GM18502 (cell line): ENCODE measurements at regions not wholly inside any gene's neighbourhood (a gene's known extent, or its start where the extent isn't known, plus 50 kb on each side); places are given as distances from the start of the nearest gene placed in this dataset.
"Not testable (repeated sequence)": the region's sequence is repeated elsewhere in the genome, so short reads cannot be mapped to it uniquely, and the experiment has no call there.

Experiments
- ATAC-seq: cut with Tn5 transposase; IDR thresholded peaks from one replicate; pipeline ENCODE4 v1.9.1; 2021; ENCODE audit warnings: mild to moderate bottlenecking; ENCODE audit not compliant: unreplicated experiment, poor library complexity

GRCh38 chrX:117511379-117511778, 605.2 kb downstream of the KLHL13 start:
- ATAC-seq, result no peak

- no peak for ATAC-seq
These were observed 606.2 kb downstream of the KLHL13 start for GRCh38 chrX:117510453-117510852.

GRCh38 chrX:117508021-117508420, 608.6 kb downstream of the KLHL13 start:
- no peak for ATAC-seq

DNA sequence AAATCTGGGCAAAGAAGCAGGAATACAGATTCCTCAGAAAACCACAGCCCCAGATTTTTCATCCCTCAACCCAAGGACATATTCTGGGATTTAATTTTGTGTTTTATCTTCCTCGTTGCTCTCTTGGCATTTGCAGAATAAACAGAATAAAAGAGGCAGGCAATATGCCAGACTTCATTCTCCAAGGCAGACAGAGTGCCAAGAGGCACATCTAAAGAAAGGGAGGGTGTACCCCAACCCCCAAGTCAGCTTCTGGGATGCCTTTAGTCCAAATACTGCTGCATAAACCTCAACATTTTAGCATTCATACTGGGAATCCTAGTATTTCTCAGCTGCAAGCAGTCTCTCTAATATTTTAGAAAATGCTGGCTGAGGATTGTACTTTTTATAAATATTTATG, 629.2 kb downstream of the KLHL13 start:
- ATAC-seq, result no peak

DNA sequence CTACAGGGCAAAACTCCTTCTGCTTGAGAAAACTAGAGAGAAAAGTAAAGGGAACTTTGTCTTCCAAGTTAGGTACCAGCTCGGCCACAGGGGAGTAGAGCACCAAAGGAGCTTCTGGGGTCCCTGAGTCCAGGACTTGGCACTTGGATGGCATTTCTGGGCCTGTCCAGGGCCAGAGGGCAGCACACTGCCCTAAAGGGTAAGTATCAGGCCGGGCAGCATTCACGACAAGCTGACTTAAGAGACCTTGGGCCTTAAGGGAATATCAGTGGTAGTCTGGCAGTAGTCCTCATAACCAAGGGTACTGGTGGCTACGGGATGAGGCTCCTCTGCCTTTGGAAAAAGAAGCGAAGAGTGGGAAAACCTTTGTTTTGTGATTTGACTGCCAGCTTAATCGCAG, 632.7 kb downstream of the KLHL13 start:
- no peak for ATAC-seq

GRCh38 chrX:117458243-117458968, 658.2 kb downstream of the KLHL13 start:
- ATAC-seq, result no peak

- ATAC-seq, result no peak
These were observed 660.8 kb downstream of the KLHL13 start for GRCh38 chrX:117455787-117456186.

GRCh38 chrX:117429501-117429900, 687.1 kb downstream of the KLHL13 start:
- no peak for ATAC-seq

DNA sequence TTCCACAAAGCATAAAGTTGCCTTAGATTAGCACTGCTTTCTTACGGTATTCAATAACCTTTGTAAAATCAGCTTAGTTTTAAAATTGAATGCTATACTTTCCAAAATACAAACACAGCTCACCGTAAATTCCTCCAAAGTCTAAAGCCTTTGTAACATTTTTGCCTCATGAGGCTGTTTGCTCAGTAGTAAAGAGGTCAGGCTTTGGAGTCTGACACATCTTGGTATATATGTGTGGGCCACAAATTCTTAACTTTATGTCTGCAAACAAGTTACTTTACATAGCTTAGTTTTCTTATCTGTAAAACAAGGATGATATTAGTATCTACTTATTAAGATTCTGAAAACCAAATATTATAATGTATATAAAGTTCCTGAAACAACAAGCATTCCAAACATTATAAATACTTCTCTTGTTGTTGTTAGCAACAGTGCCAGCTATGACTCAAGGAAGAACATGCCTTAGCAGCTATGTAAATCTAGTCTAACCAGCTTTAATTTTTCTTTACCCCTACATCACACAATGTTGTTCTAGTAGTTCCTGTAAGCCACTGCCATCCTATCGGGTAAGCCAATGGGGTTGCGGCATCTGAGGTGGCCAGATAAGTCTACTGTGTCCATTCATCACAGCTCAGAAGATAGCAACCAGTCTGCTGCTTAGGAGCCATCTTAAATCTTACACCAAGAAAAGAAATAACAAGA, 709.0 kb downstream of the KLHL13 start:
- no peak for ATAC-seq

DNA sequence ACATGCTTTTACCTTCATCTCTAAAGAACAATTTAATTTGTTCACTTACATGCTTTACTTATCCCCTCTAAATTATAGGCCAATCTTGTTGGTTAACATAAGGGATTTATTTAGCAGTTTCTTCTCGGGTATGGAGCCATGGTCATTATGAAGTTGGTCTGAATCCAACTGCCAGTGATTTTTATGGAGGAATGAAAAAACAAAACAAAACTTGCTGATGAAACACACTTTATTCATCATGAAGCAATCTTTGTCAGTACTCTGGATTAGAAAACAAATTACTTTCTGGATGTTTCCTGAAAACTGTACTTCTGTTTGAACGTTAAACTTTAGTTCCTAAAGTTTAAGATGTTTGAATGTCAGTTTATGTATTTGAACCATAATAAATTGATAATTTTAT, 715.8 kb downstream of the KLHL13 start:
- ATAC-seq, result no peak

- ATAC-seq, result no peak
These were observed 716.6 kb downstream of the KLHL13 start for GRCh38 chrX:117400005-117400404.

DNA sequence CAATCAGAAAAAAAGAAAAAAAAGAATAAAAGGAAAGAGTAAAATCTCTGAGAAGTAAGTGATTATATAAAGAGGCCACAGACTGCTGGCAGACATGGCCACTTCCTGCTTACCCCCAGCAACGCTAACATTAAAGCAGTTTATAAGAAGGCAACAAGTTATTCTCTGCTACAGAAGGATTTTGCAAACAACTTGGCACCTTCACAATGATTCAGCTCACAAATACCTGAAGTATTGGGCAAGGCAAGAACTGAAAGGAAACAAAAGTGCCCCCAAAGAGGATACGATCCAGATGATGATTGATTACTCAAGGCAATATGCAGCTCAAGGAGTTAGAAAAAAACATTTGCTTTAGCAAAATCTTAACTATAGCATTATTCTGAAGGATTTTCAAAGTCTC, 718.8 kb downstream of the KLHL13 start:
- ATAC-seq, result no peak

DNA sequence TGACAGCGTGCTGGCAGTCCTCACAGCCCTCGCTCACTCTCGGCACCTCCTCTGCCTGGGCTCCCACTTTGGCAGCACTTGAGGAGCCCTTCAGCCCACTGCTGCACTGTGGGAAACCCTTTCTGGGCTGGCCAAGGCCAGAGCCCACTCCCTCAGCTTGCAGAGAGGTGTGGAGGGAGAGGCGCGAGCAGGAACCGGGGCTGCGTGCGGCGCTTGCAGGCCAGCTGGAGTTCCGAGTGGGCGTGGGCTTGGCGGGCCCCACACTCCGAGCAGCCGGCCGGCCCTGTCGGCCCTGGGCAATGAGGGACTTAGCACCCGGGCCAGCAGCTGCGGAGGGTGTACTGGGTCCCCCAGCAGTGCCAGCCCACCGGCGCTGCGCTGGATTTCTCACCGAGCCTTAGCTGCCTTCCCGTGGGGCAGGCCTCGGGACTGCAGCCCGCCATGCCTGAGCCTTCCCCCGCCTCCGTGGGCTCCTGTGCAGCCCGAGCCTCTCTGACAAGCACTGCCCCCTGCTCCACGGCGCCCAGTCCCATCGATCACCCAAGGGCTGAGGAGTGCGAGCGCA, 722.0 kb downstream of the KLHL13 start:
- ATAC-seq, result not testable (repeated sequence)

DNA sequence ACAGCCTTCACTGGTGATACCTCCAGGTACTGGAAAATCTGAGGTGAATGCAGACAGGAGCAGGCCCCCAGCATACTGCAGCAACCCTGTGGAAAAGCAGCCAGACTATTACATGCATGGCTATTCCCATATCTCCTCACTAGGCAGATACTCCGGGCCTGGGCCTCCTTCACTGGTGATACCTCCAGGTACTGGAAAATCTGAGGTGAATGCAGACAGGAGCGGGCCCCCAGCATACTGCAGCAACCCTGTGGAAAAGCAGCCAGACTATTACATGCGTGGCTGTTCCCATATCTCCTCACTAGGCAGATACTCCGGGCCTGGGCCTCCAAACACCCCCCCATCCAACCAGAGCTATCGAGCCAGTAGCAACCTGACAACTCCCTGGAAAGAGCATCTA, 724.2 kb downstream of the KLHL13 start:
- ATAC-seq, result not testable (repeated sequence)

GRCh38 chrX:117376460-117376859, 740.1 kb downstream of the KLHL13 start:
- no peak for ATAC-seq

DNA sequence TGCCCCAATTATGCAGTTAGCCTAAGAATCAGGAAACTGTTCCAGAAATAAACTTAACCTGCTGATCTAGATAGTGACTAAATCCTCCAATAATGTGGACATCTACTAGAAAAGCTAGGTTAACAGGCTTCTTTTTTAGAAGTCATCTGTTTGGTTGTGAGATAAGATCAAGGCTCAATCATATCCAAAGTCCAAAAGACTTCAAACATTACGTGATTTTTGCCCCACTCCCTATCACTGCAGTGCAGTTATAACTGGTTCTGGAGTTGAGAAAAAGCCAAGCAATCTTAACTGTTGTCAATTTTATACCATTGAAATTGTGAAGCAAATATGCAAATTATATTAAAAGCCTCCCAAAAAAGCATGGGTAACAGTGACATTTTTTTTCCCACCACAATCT, 781.4 kb downstream of the KLHL13 start:
- no peak for ATAC-seq

DNA sequence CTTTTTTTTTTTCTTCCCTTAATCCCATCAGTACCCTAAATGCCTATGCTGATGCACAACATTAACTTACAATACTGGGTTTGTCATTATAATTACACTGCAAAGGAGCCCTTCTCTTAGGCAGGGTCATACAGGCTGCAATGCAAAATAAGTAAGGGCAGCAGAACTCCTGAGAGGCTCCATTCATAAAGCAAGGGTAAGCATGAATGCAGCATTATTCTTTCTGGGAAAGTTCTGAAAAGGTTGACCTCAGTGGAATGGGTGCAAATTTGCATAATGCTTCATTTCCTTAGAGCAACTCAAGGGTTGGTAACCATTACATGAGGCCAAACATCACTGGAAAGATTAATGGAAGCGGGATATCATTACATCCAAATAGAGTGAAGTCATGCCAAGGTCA, 789.2 kb downstream of the KLHL13 start:
- ATAC-seq, result no peak

DNA sequence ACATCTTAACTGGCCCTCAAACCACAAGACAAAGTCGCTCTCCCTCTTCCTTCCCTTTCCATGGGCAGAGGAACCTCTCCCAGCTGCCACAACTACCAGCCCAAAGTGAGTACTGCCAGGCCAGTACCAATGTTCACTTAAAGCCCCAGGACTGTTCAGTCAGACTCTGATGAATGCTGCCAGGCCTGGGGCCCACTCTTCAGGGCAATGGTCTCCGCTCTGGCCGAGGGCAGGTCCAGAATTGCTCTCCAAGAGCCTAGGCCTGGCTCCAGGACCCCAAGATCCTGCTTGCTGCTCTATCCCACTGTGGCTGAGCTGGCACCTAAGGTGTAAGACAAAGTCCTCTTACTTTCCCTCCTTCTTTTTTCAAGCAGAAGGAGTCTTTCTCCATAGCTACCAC, 790.9 kb downstream of the KLHL13 start:
- no peak for ATAC-seq

GRCh38 chrX:117305168-117305766, 811.3 kb downstream of the KLHL13 start:
- ATAC-seq, result no peak

- no peak for ATAC-seq
These were observed 815.5 kb downstream of the KLHL13 start for GRCh38 chrX:117301086-117301485.

- ATAC-seq, result no peak
These were observed 824.9 kb downstream of the KLHL13 start for GRCh38 chrX:117291760-117292159.
